ENCODE measurements at regions not wholly inside any gene's neighbourhood (a gene's known extent, or its start where the extent isn't known, plus 50 kb on each side); places are given as distances from the start of the nearest gene placed in this dataset.
A peak's percentile ranks its signal among the peaks of the same experiment; 100 is the strongest.

- DNase-seq (ENCODE audit: low read depth), result peak; percentile 31
These were observed 1727.8 kb downstream of the ARAP2 start for GRCh38 chr4:34516524-34516923.

- DNase-seq (ENCODE audit: low read depth), result no peak
These were observed 1709.4 kb downstream of the ARAP2 start for GRCh38 chr4:34534916-34535315.

- no peak for DNase-seq (ENCODE audit: low read depth)
These were observed 1678.2 kb downstream of the ARAP2 start for GRCh38 chr4:34566091-34566490.

- no peak for DNase-seq (ENCODE audit: low read depth)
These were observed 1672.3 kb downstream of the ARAP2 start for GRCh38 chr4:34572026-34572425.

GRCh38 chr4:34615315-34615714 is 1629.0 kb downstream of the ARAP2 start:
- no peak for DNase-seq (ENCODE audit: low read depth)

- peak; percentile 25 for DNase-seq (ENCODE audit: low read depth)
These were observed 1624.7 kb downstream of the ARAP2 start for GRCh38 chr4:34619531-34620162.

- no peak for DNase-seq (ENCODE audit: low read depth)
These were observed 1615.8 kb downstream of the ARAP2 start for GRCh38 chr4:34628471-34628870.

- DNase-seq (ENCODE audit: low read depth), result no peak
These were observed 1614.9 kb downstream of the ARAP2 start for GRCh38 chr4:34629451-34629850.

- DNase-seq (ENCODE audit: low read depth), result no peak
These were observed 1611.1 kb downstream of the ARAP2 start for GRCh38 chr4:34633241-34633640.

GRCh38 chr4:34636623-34637022 is 1607.7 kb downstream of the ARAP2 start:
- DNase-seq (ENCODE audit: low read depth), result no peak

GRCh38 chr4:34643476-34643875 is 1600.8 kb downstream of the ARAP2 start:
- no peak for DNase-seq (ENCODE audit: low read depth)

- no peak for DNase-seq (ENCODE audit: low read depth)
These were observed 1599.7 kb downstream of the ARAP2 start for GRCh38 chr4:34644579-34645115.

GRCh38 chr4:34649716-34650115 is 1594.6 kb downstream of the ARAP2 start:
- no peak for DNase-seq (ENCODE audit: low read depth)

GRCh38 chr4:34664051-34664450 is 1580.3 kb downstream of the ARAP2 start:
- no peak for DNase-seq (ENCODE audit: low read depth)

GRCh38 chr4:34676400-34676799 is 1567.9 kb downstream of the ARAP2 start:
- no peak for DNase-seq (ENCODE audit: low read depth)

- DNase-seq (ENCODE audit: low read depth), result no peak
These were observed 1565.9 kb downstream of the ARAP2 start for GRCh38 chr4:34678431-34678830.

GRCh38 chr4:34679228-34679627 is 1565.1 kb downstream of the ARAP2 start:
- no peak for DNase-seq (ENCODE audit: low read depth)

GRCh38 chr4:34709564-34709963 is 1534.8 kb downstream of the ARAP2 start:
- no peak for DNase-seq (ENCODE audit: low read depth)

- DNase-seq (ENCODE audit: low read depth), result no peak
These were observed 1525.6 kb downstream of the ARAP2 start for GRCh38 chr4:34718576-34719245.

- DNase-seq (ENCODE audit: low read depth), result peak; percentile 44
These were observed 1523.7 kb downstream of the ARAP2 start for GRCh38 chr4:34720571-34720970.

- no peak for DNase-seq (ENCODE audit: low read depth)
These were observed 1522.5 kb downstream of the ARAP2 start for GRCh38 chr4:34721835-34722234.

- DNase-seq (ENCODE audit: low read depth), result no peak
These were observed 1520.7 kb downstream of the ARAP2 start for GRCh38 chr4:34723605-34724004.

GRCh38 chr4:34724491-34724890 is 1519.8 kb downstream of the ARAP2 start:
- no peak for DNase-seq (ENCODE audit: low read depth)
